ENCODE measurements at regions not wholly inside any gene's neighbourhood (a gene's known extent, or its start where the extent isn't known, plus 50 kb on each side); places are given as distances from the start of the nearest gene placed in this dataset.
A peak's percentile ranks its signal among the peaks of the same experiment; 100 is the strongest.

DNA sequence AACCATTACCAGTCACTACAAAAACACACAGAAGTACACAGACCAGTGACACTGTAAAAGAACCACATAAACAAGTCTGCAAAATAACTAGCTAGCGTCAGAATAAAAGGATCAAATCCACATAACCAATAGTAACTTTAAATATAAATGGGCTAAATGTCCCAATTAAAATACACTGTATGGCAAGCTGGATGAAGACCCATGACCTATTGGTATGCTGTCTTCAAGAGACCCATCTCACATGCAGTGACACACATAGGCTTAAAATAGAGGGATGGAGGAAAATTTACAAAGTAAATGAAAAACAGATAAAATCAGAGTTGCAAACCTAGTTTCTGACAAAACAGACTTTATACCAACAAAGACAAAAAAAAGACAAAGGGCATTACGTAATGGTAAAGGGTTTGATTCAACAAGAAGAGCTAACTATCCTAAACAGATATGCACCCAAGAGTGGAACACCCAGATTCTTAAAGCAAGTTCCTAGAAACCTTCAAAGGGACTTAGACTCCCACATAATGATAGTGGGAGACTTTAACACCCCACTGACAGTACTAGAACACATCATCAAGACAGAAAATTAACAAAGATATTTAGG lies 196.9 kb downstream of the TBX15 start:
- DNase-seq = no peak
- H3K36me3 ChIP-seq = no peaks in the 10 kb centered on the region
- H3K27me3 ChIP-seq = no peaks in the 10 kb centered on the region
- no peaks in the 10 kb centered on the region for H3K4me1 ChIP-seq
- H3K9me3 ChIP-seq = peaks cover 0 to 29% (median 18%) of the 10 kb centered on the region in 3 donors
- no peak overlapping the region for H3K27ac ChIP-seq
- TF ChIP-seq, protein P1, sequence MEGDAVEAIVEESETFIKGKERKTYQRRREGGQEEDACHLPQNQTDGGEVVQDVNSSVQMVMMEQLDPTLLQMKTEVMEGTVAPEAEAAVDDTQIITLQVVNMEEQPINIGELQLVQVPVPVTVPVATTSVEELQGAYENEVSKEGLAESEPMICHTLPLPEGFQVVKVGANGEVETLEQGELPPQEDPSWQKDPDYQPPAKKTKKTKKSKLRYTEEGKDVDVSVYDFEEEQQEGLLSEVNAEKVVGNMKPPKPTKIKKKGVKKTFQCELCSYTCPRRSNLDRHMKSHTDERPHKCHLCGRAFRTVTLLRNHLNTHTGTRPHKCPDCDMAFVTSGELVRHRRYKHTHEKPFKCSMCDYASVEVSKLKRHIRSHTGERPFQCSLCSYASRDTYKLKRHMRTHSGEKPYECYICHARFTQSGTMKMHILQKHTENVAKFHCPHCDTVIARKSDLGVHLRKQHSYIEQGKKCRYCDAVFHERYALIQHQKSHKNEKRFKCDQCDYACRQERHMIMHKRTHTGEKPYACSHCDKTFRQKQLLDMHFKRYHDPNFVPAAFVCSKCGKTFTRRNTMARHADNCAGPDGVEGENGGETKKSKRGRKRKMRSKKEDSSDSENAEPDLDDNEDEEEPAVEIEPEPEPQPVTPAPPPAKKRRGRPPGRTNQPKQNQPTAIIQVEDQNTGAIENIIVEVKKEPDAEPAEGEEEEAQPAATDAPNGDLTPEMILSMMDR (IDR thresholded peaks at IDR 0.05) = no peak
- H3K4me3 ChIP-seq = no peak overlapping the region
- intact Hi-C loops (cut with DNase I; ENCODE audit: low total_unique reads) = no loop called here

DNA sequence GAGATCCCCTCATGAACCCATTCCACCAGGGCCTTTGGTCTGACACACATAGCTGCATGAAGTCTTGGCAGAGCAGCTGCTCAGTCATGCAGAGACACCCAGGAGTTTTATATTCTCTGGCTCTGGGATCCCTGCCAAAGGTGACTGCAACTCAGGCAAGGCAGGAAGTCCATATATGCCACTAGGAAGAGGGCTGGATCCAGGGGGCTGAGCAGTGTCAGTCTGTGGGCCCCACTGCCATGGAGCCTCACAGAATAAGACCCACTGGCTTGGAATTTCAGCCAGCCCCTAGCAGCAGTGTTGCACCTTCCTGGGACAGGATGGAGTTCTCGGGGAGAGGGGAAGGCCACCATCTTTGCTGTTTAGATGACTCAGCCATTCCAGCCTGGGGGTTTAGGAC lies 199.7 kb downstream of the TBX15 start:
- TF ChIP-seq, protein P1 (IDR thresholded peaks at IDR 0.05) = no peak
- Histone ChIP-seq H3K36me3 (no peaks in the 10 kb centered on the region), H3K27ac (no peak overlapping the region), H3K9me3 (peaks cover 0 to 29% (median 18%) of the 10 kb centered on the region in 3 donors), H3K4me1 (no peaks in the 10 kb centered on the region), H3K27me3 (no peaks in the 10 kb centered on the region), H3K4me3 (no peak overlapping the region)
- no peak for DNase-seq
- intact Hi-C loops (cut with DNase I; ENCODE audit: low total_unique reads) = no loop called here

DNA sequence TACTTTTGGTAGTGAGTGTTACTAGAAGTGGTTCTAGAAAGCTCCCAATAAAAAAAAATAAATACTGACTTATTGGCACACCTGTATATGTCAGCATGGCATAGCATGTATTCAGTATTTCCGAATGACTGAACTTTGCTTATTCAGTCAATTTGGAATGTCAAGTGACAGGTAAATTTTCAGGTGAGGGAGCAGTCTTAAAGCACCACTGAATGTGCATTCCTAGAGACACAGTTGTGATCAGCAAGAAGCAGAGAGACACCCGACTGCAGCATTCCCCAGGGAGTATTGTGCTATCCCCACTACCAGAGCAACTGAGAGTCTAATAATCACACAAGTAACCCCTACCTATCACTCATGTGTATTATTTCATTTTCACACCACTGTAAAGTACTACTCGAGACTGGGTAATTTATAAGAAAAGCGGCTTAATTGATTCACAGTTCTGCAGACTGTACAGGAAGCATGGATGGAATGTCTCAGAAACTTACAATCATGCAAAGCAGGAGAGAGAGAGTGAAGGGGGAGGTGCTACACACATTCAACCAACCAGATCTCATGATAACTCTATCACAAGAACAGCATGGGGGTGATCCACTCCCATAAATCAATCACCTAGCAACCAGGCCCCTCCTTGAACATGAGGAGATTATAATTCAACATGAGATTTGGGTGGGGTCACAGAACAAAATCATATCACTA lies 201.5 kb downstream of the TBX15 start:
- Histone ChIP-seq H3K4me3 (no peak overlapping the region), H3K4me1 (no peaks in the 10 kb centered on the region), H3K27me3 (no peaks in the 10 kb centered on the region), H3K27ac (no peak overlapping the region), H3K36me3 (no peaks in the 10 kb centered on the region), H3K9me3 (peaks cover 0 to 18% (median 13%) of the 10 kb centered on the region in 3 donors)
- TF ChIP-seq, protein P1 (IDR thresholded peaks at IDR 0.05) = no peak
- intact Hi-C loops (cut with DNase I; ENCODE audit: low total_unique reads) = no loop called here
- DNase-seq = no peak

DNA sequence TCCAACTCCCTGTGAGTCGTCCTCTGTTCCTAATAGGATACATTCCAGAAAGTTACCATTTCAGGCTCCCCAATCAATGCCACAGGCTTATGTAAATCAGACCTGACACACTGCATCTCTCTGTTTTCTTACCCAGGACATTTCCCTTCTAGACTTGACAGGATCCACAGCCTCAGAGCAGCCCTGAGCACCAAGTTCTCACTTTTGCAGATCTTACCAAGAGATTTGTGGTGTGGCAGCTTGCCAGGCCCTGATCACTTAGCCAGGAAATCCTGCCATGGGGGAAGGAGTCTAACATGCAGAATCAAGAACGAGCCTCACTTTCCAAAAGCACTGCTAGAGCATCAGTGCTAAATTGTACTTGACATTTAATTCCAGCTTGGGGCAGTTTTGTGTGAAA lies 202.9 kb downstream of the TBX15 start:
- Histone ChIP-seq H3K9me3 (peaks cover 0 to 8% (median under 1%) of the 10 kb centered on the region in 3 donors), H3K4me3 (no peak overlapping the region), H3K27me3 (no peaks in the 10 kb centered on the region), H3K36me3 (no peaks in the 10 kb centered on the region), H3K4me1 (no peaks in the 10 kb centered on the region), H3K27ac (no peak overlapping the region)
- TF ChIP-seq, protein P1 (IDR thresholded peaks at IDR 0.05) = no peak
- intact Hi-C loops (cut with DNase I; ENCODE audit: low total_unique reads) = no loop called here
- peak in 1 of 2 donors; percentile 58 for DNase-seq

DNA sequence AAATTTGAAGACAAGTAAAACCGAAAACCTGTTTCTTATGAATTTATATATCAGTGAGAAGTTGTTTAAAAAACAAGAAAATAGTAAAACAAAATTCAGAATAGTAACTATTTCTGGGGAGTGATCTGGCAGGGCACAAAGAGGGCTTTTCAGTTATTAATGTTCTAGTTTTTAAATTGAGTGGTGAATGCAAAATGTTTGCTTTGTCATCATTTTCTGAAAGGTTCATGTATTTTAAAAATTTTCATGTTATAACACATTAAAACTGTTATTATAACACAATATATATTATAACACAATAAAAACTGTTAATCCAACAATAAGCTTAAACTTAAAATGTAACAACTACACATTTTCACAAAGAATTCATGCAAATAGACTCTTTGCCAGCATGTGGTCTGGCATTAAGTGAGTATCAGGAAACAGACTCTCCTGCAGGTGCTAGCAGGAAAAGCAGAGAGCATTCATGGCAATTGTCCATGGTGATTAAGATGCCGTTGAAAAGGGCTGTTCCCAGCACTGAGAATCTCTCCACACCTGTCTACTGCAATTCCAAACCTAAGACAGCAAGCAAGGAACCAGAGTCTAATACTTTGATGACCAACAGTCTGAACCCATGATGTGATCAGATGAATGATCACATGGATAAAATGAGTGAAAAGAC lies 204.9 kb downstream of the TBX15 start:
- no peak overlapping the region for H3K4me3 ChIP-seq
- no peaks in the 10 kb centered on the region for H3K9me3 ChIP-seq
- H3K4me1 ChIP-seq = no peaks in the 10 kb centered on the region
- no peaks in the 10 kb centered on the region for H3K36me3 ChIP-seq
- TF ChIP-seq, protein P1 (IDR thresholded peaks at IDR 0.05) = no peak
- DNase-seq = no peak
- H3K27ac ChIP-seq = no peak overlapping the region
- H3K27me3 ChIP-seq = no peaks in the 10 kb centered on the region
- intact Hi-C loops (cut with DNase I; ENCODE audit: low total_unique reads) = no loop called here
